SU-DHL-6 (cell line): ENCODE measurements at regions not wholly inside any gene's neighbourhood (a gene's known extent, or its start where the extent isn't known, plus 50 kb on each side); places are given as distances from the start of the nearest gene placed in this dataset.

ENCODE experiments used
- H2AFZ ChIP-seq: fragments of 200-600 bp; sonication (generic); 2 replicates; pipeline ENCODE4 v1.6.1; 2014; ENCODE audit warnings: low read depth, mild to moderate bottlenecking, moderate library complexity, mixed read lengths, antibody characterized with exemption, low read length; ENCODE audit not compliant: severe bottlenecking
- H3F3A ChIP-seq: fragments of 200-600 bp; shearing (Covaris generic); 2 replicates; pipeline ENCODE4 v1.6.0; 2016; ENCODE audit warnings: antibody characterized with exemption, mild to moderate bottlenecking; ENCODE audit not compliant: insufficient read depth
- H3K27ac ChIP-seq: fragments of 200-600 bp; sonication (generic); 2 replicates; pipeline ENCODE4 v1.5.1; 2016; ENCODE audit warnings: low read depth, mild to moderate bottlenecking, low read length, moderate library complexity, mixed read lengths
- H3K27me3 ChIP-seq: fragments of 200-600 bp; sonication (generic), shearing (Covaris generic); 2 replicates; pipeline ENCODE4 v1.6.0; 2014; ENCODE audit warnings: mild to moderate bottlenecking, low read length
- H3K36me3 ChIP-seq: fragments of 200-600 bp; sonication (generic); 2 replicates; pipeline ENCODE4 v1.6.1; 2014; ENCODE audit warnings: mild to moderate bottlenecking, low read length, mixed read lengths
- H3K4me2 ChIP-seq: fragments of 300-600, 200-600 bp; shearing (Covaris generic), sonication (generic); 2 replicates; pipeline ENCODE4 v1.6.0; 2014; ENCODE audit warnings: low read length, low read depth, mild to moderate bottlenecking; ENCODE audit not compliant: poor library complexity, severe bottlenecking
- H3K4me3 ChIP-seq: fragments of 200-600 bp; sonication (generic); 2 replicates; pipeline ENCODE4 v1.5.1; 2014; ENCODE audit warnings: antibody characterized with exemption, low read length, mild to moderate bottlenecking, mixed read lengths; ENCODE audit not compliant: insufficient read depth, poor library complexity, severe bottlenecking
- H3K79me2 ChIP-seq: fragments of 200-600 bp; sonication (generic); 2 replicates; pipeline ENCODE4 v1.6.1; 2014; ENCODE audit warnings: mild to moderate bottlenecking, low read length, moderate library complexity; ENCODE audit not compliant: insufficient read depth
- H3K9ac ChIP-seq: fragments of 200-600 bp; sonication (generic); 2 replicates; pipeline ENCODE4 v1.7.0; 2014; ENCODE audit warnings: mild to moderate bottlenecking, low read length
- H3K9me2 ChIP-seq: fragments of 200-600 bp; sonication (generic); replicated peaks from 2 replicates; pipeline ENCODE4 v1.6.1; 2014; ENCODE audit warnings: low read length; ENCODE audit not compliant: insufficient read depth
- H3K9me3 ChIP-seq: fragments of 200-600 bp; sonication (generic); 2 replicates; pipeline ENCODE4 v1.6.1; 2014; ENCODE audit warnings: low read length, mixed read lengths; ENCODE audit not compliant: insufficient read depth
- H4K20me1 ChIP-seq: fragments of 200-600 bp; sonication (generic); 2 replicates; pipeline ENCODE4 v1.6.1; 2014; ENCODE audit warnings: low read depth, mild to moderate bottlenecking, antibody characterized with exemption, low read length, moderate library complexity, mixed read lengths
- CTCF ChIP-seq: fragments of 200-600 bp; sonication (generic); IDR thresholded peaks from one replicate; pipeline ENCODE4 v1.5.1; 2017; ENCODE audit warnings: antibody characterized with exemption, mild to moderate bottlenecking, low read length, moderate library complexity; ENCODE audit not compliant: insufficient read depth, poor library complexity, severe bottlenecking
- EZH2phosphoT487 ChIP-seq: fragments of 200-600 bp; sonication (generic), shearing (Covaris generic); conservative IDR thresholded peaks from 2 replicates; pipeline ENCODE4 v1.6.1; 2018; ENCODE audit warnings: mild to moderate bottlenecking, antibody characterized with exemption, low read length, moderate library complexity, mixed read lengths

GRCh38 chr2:12350821-12351220, 365.9 kb upstream of the TRIB2 start:
- Histone ChIP-seq H3K4me3 (no peak overlapping the region), H4K20me1 (no peaks in the 10 kb centered on the region), H3K79me2 (no peaks in the 10 kb centered on the region), H3K27me3 (no peaks in the 10 kb centered on the region), H3K9me2 (no peaks in the 10 kb centered on the region), H3K27ac (no peak overlapping the region), H3K4me2 (no peak overlapping the region), H2AFZ (no peak overlapping the region), H3K9ac (no peak overlapping the region), H3K9me3 (0 out of 2 replicates have a peak, but pooled peaks cover 7% of the 10 kb centered on the region), H3F3A (no peaks in the 10 kb centered on the region), H3K36me3 (no peaks in the 10 kb centered on the region)
- TF ChIP-seq EZH2phosphoT487: no peak
- no peak for TF ChIP-seq CTCF

- Histone ChIP-seq H3K4me2 (no peak overlapping the region), H3K9ac (no peak overlapping the region), H3K27me3 (no peaks in the 10 kb centered on the region), H3K27ac (no peak overlapping the region), H3K79me2 (no peaks in the 10 kb centered on the region), H3K36me3 (no peaks in the 10 kb centered on the region), H3F3A (no peaks in the 10 kb centered on the region), H4K20me1 (no peaks in the 10 kb centered on the region), H2AFZ (no peak overlapping the region), H3K4me3 (no peak overlapping the region), H3K9me2 (no peaks in the 10 kb centered on the region), H3K9me3 (0 out of 2 replicates have a peak, but pooled peaks cover 7% of the 10 kb centered on the region)
- TF ChIP-seq CTCF: no peak
- TF ChIP-seq EZH2phosphoT487: no peak
Observed at GRCh38 chr2:12352889-12353288, 363.8 kb upstream of the TRIB2 start.

- H3F3A ChIP-seq: no peaks in the 10 kb centered on the region
- TF ChIP-seq CTCF (no peak), EZH2phosphoT487 (no peak)
- H4K20me1 ChIP-seq: no peaks in the 10 kb centered on the region
- no peak overlapping the region for H3K9ac ChIP-seq
- H3K27me3 ChIP-seq: no peaks in the 10 kb centered on the region
- no peaks in the 10 kb centered on the region for H3K36me3 ChIP-seq
- H3K79me2 ChIP-seq: no peaks in the 10 kb centered on the region
- no peaks in the 10 kb centered on the region for H3K9me2 ChIP-seq
- no peaks in the 10 kb centered on the region for H3K9me3 ChIP-seq
- H3K4me2 ChIP-seq: no peak overlapping the region
- H2AFZ ChIP-seq: no peak overlapping the region
- no peak overlapping the region for H3K27ac ChIP-seq
- no peak overlapping the region for H3K4me3 ChIP-seq
Observed at GRCh38 chr2:12361506-12361905, 355.2 kb upstream of the TRIB2 start.
